Fibroblast of lung (primary cell): ENCODE measurements at regions not wholly inside any gene's neighbourhood (a gene's known extent, or its start where the extent isn't known, plus 50 kb on each side); places are given as distances from the start of the nearest gene placed in this dataset.
"Not testable (repeated sequence)": the region's sequence is repeated elsewhere in the genome, so short reads cannot be mapped to it uniquely, and the experiment has no call there.

Source experiments
- DNase-seq, 2 donors: peaks; one replicate each; pipeline versions ENCODE4 v3.0.0 to v3.0.0-alpha.2; 2010; ENCODE audit warnings: low read depth in 2 of 2
- H2AFZ ChIP-seq: 2 replicates; pipeline ENCODE4 v1.5.1; 2012; ENCODE audit warnings: low read length, control low read depth, inconsistent platforms
- H3K27ac ChIP-seq: 2 replicates; pipeline ENCODE4 v1.5.1; 2011; ENCODE audit warnings: low read length, control low read depth; ENCODE audit not compliant: insufficient read depth
- H3K27me3 ChIP-seq: 2 replicates; pipeline ENCODE4 v1.5.1; 2011; ENCODE audit warnings: mild to moderate bottlenecking, low read length; ENCODE audit not compliant: control insufficient read depth, insufficient read depth
- H3K36me3 ChIP-seq: 2 replicates; pipeline ENCODE4 v1.5.1; 2011; ENCODE audit warnings: low read length; ENCODE audit not compliant: control insufficient read depth, insufficient read depth
- H3K4me1 ChIP-seq: 2 replicates; pipeline ENCODE4 v1.5.1; 2011; ENCODE audit warnings: low read length; ENCODE audit not compliant: control insufficient read depth, insufficient read depth; ENCODE audit errors: extremely low read depth
- H3K4me2 ChIP-seq: 2 replicates; pipeline ENCODE4 v1.5.1; 2011; ENCODE audit warnings: low read length, control low read depth; ENCODE audit not compliant: insufficient read depth; ENCODE audit errors: extremely low read depth
- H3K4me3 ChIP-seq, 4 experiments: fragments of 200-600 bp in 1 of 4; sonication (generic) in 1 of 4; replicated peaks in 1 of 4; 2 replicates each; pipeline ENCODE4 v1.5.1; 2011 to 2016; ENCODE audit warnings: low read length in 4 of 4, low read depth in 3 of 4, mild to moderate bottlenecking in 3 of 4, control low read depth in 2 of 4, inconsistent platforms in 1 of 4, mixed read lengths in 1 of 4; ENCODE audit not compliant: insufficient read depth in 1 of 4; ENCODE audit errors: control extremely low read depth in 1 of 4
- H3K79me2 ChIP-seq: 2 replicates; pipeline ENCODE4 v1.5.1; 2012; ENCODE audit warnings: mild to moderate bottlenecking, low read length, inconsistent platforms; ENCODE audit not compliant: control insufficient read depth, insufficient read depth
- H3K9ac ChIP-seq: 2 replicates; pipeline ENCODE4 v1.5.1; 2011; ENCODE audit warnings: mild to moderate bottlenecking, low read length, control low read depth; ENCODE audit not compliant: insufficient read depth
- H3K9me3 ChIP-seq: 2 replicates; pipeline ENCODE4 v1.5.1; 2012; ENCODE audit warnings: low read depth, low read length; ENCODE audit not compliant: control insufficient read depth, insufficient read depth
- H4K20me1 ChIP-seq: 2 replicates; pipeline ENCODE4 v1.5.1; 2011; ENCODE audit warnings: low read length; ENCODE audit not compliant: control insufficient read depth, insufficient read depth; ENCODE audit errors: extremely low read depth
- CTCF ChIP-seq, 2 donors: IDR thresholded peaks in 1 of 2; conservative IDR thresholded peaks in 1 of 2; 1 replicate in 1 of 2; 2 replicates in 1 of 2; pipeline ENCODE4 v1.5.1; 2011 to 2012; ENCODE audit warnings: low read length in 2 of 2, control low read depth in 1 of 2, inconsistent platforms in 1 of 2, low read depth in 1 of 2, mild to moderate bottlenecking in 1 of 2
- EZH2 ChIP-seq: IDR thresholded peaks from 2 replicates; pipeline ENCODE4 v1.5.1; 2012; ENCODE audit warnings: low read length, control low read depth, mild to moderate bottlenecking; ENCODE audit errors: missing control alignments

- Histone ChIP-seq H3K9ac (no peak overlapping the region), H3K27ac (no peak overlapping the region), H4K20me1 (no peaks in the 10 kb centered on the region), H3K4me1 (no peaks in the 10 kb centered on the region), H3K27me3 (no peaks in the 10 kb centered on the region), H2AFZ (no peak overlapping the region), H3K4me3 (no peak overlapping the region), H3K36me3 (no peaks in the 10 kb centered on the region), H3K9me3 (no peaks in the 10 kb centered on the region), H3K4me2 (no peak overlapping the region), H3K79me2 (no peaks in the 10 kb centered on the region)
- DNase-seq: no peak
- TF ChIP-seq EZH2: no peak
- no peak for TF ChIP-seq CTCF (conservative IDR thresholded peaks at IDR 0.05 in 1 of 2, IDR thresholded peaks at IDR 0.05 in 1 of 2; ENCODE audit: low read depth in 1 of 2, low read length in 2 of 2)
These were observed 107.1 kb downstream of the PLPPR4 start for GRCh38 chr1:99371413-99371812.

GRCh38 chr1:99374109-99374508 is 109.8 kb downstream of the PLPPR4 start:
- DNase-seq: no peak
- H3K27ac ChIP-seq: no peak overlapping the region
- H3K9me3 ChIP-seq: no peaks in the 10 kb centered on the region
- no peak overlapping the region for H3K4me2 ChIP-seq
- H3K4me1 ChIP-seq: no peaks in the 10 kb centered on the region
- TF ChIP-seq EZH2: no peak
- no peak for TF ChIP-seq CTCF (conservative IDR thresholded peaks at IDR 0.05 in 1 of 2, IDR thresholded peaks at IDR 0.05 in 1 of 2; ENCODE audit: low read depth in 1 of 2, low read length in 2 of 2)
- no peaks in the 10 kb centered on the region for H3K27me3 ChIP-seq
- H4K20me1 ChIP-seq: no peaks in the 10 kb centered on the region
- H3K79me2 ChIP-seq: no peaks in the 10 kb centered on the region
- no peaks in the 10 kb centered on the region for H3K36me3 ChIP-seq
- H3K9ac ChIP-seq: no peak overlapping the region
- H2AFZ ChIP-seq: no peak overlapping the region
- H3K4me3 ChIP-seq: no peak overlapping the region

- not testable (repeated sequence) for H3K9ac ChIP-seq, H3K79me2 ChIP-seq, H4K20me1 ChIP-seq, H3K36me3 ChIP-seq, H3K27me3 ChIP-seq, H2AFZ ChIP-seq, H3K4me1 ChIP-seq, H3K4me3 ChIP-seq, DNase-seq, H3K27ac ChIP-seq, H3K4me2 ChIP-seq, H3K9me3 ChIP-seq
These were observed 110.4 kb downstream of the PLPPR4 start for GRCh38 chr1:99374693-99375092.

GRCh38 chr1:99384021-99384420 is 119.7 kb downstream of the PLPPR4 start:
- H3K27ac ChIP-seq: no peak overlapping the region
- no peaks in the 10 kb centered on the region for H4K20me1 ChIP-seq
- no peak overlapping the region for H3K9ac ChIP-seq
- no peak overlapping the region for H3K4me3 ChIP-seq
- H3K27me3 ChIP-seq: no peaks in the 10 kb centered on the region
- no peaks in the 10 kb centered on the region for H3K36me3 ChIP-seq
- no peak for DNase-seq
- no peaks in the 10 kb centered on the region for H3K79me2 ChIP-seq
- H3K4me2 ChIP-seq: no peak overlapping the region
- no peaks in the 10 kb centered on the region for H3K9me3 ChIP-seq
- TF ChIP-seq EZH2 (no peak), CTCF (conservative IDR thresholded peaks at IDR 0.05 in 1 of 2, IDR thresholded peaks at IDR 0.05 in 1 of 2; ENCODE audit: low read depth in 1 of 2, low read length in 2 of 2) (no peak)
- no peaks in the 10 kb centered on the region for H3K4me1 ChIP-seq
- H2AFZ ChIP-seq: no peak overlapping the region
